ENCODE measurements at regions not wholly inside any gene's neighbourhood (a gene's known extent, or its start where the extent isn't known, plus 50 kb on each side); places are given as distances from the start of the nearest gene placed in this dataset.

- H3K27ac Mint-ChIP-seq (ENCODE audit: unreplicated experiment) = no peak overlapping the region
- H3K4me3 Mint-ChIP-seq (ENCODE audit: unreplicated experiment) = no peak overlapping the region
- no peak for DNase-seq (ENCODE audit: low spot score)
- H3K36me3 Mint-ChIP-seq (ENCODE audit: low read depth) = no peaks in the 10 kb centered on the region
- H3K4me1 Mint-ChIP-seq (ENCODE audit: low read depth) = peaks cover 10% of the 10 kb centered on the region
- TF ChIP-seq CTCF (IDR thresholded peaks at IDR 0.05) = no peak
- peaks cover 3% of the 10 kb centered on the region for H3K27me3 Mint-ChIP-seq (ENCODE audit: low read depth)
- H3K9me3 Mint-ChIP-seq (ENCODE audit: low read depth) = no peaks in the 10 kb centered on the region
Observed at GRCh38 chr16:86778108-86778745, 199.9 kb downstream of the FOXL1 start.

- Mint-ChIP-seq H3K4me3 (ENCODE audit: unreplicated experiment) (no peak overlapping the region), H3K36me3 (ENCODE audit: low read depth) (no peaks in the 10 kb centered on the region), H3K27me3 (ENCODE audit: low read depth) (peaks cover 3% of the 10 kb centered on the region), H3K9me3 (ENCODE audit: low read depth) (no peaks in the 10 kb centered on the region), H3K27ac (ENCODE audit: unreplicated experiment) (no peak overlapping the region), H3K4me1 (ENCODE audit: low read depth) (peaks cover 9% of the 10 kb centered on the region)
- TF ChIP-seq CTCF (IDR thresholded peaks at IDR 0.05) = no peak
- no peak for DNase-seq (ENCODE audit: low spot score)
Observed at GRCh38 chr16:86778978-86779377, 200.6 kb downstream of the FOXL1 start.

GRCh38 chr16:86781046-86781445 is 202.7 kb downstream of the FOXL1 start:
- no peak overlapping the region for H3K4me3 Mint-ChIP-seq (ENCODE audit: unreplicated experiment)
- H3K9me3 Mint-ChIP-seq (ENCODE audit: low read depth) = no peaks in the 10 kb centered on the region
- no peaks in the 10 kb centered on the region for H3K36me3 Mint-ChIP-seq (ENCODE audit: low read depth)
- H3K27ac Mint-ChIP-seq (ENCODE audit: unreplicated experiment) = no peak overlapping the region
- no peak for DNase-seq (ENCODE audit: low spot score)
- peaks cover 3% of the 10 kb centered on the region for H3K4me1 Mint-ChIP-seq (ENCODE audit: low read depth)
- no peak for TF ChIP-seq CTCF (IDR thresholded peaks at IDR 0.05)
- H3K27me3 Mint-ChIP-seq (ENCODE audit: low read depth) = peaks cover 3% of the 10 kb centered on the region

- H3K4me1 Mint-ChIP-seq (ENCODE audit: low read depth) = peaks cover 11% of the 10 kb centered on the region
- DNase-seq (ENCODE audit: low spot score) = no peak
Observed at GRCh38 chr16:86783636-86784626, 205.6 kb downstream of the FOXL1 start.

More at GRCh38 chr16:86783636-86784626, 205.6 kb downstream of the FOXL1 start:
- peaks cover 1% of the 10 kb centered on the region for H3K27me3 Mint-ChIP-seq (ENCODE audit: low read depth)
- H3K36me3 Mint-ChIP-seq (ENCODE audit: low read depth) = no peaks in the 10 kb centered on the region
- H3K27ac Mint-ChIP-seq (ENCODE audit: unreplicated experiment) = no peak overlapping the region
- no peak overlapping the region for H3K4me3 Mint-ChIP-seq (ENCODE audit: unreplicated experiment)
- H3K9me3 Mint-ChIP-seq (ENCODE audit: low read depth) = no peaks in the 10 kb centered on the region
- no peak for TF ChIP-seq CTCF (IDR thresholded peaks at IDR 0.05)
